Neural cell (in vitro differentiated cells): ENCODE measurements at regions not wholly inside any gene's neighbourhood (a gene's known extent, or its start where the extent isn't known, plus 50 kb on each side); places are given as distances from the start of the nearest gene placed in this dataset.
A peak's percentile ranks its signal among the peaks of the same experiment; 100 is the strongest.

Experiments used
- CTCF ChIP-seq: fragments of 450-650 bp; IDR thresholded peaks from 2 replicates; pipeline ENCODE4 v1.5.1; 2014; ENCODE audit warnings: antibody characterized with exemption, mild to moderate bottlenecking, moderate library complexity; ENCODE audit not compliant: poor library complexity, severe bottlenecking
- EP300 ChIP-seq: fragments of 450-650 bp; conservative IDR thresholded peaks from 2 replicates; pipeline ENCODE4 v1.6.1; 2014; ENCODE audit warnings: antibody characterized with exemption, mild to moderate bottlenecking, moderate library complexity; ENCODE audit not compliant: poor library complexity, severe bottlenecking
- EZH2 ChIP-seq: fragments of 200-600, 300-800 bp; shearing (Covaris generic), sonication (generic); IDR thresholded peaks from 2 replicates; pipeline ENCODE4 v1.6.1; 2014; ENCODE audit warnings: antibody characterized with exemption, low read length, borderline replicate concordance, mild to moderate bottlenecking; ENCODE audit not compliant: insufficient read depth, poor library complexity, severe bottlenecking
- POLR2AphosphoS5 ChIP-seq: IDR thresholded peaks from 2 replicates; pipeline ENCODE4 v1.6.1; 2012
- SMC3 ChIP-seq: fragments of 450-650 bp; conservative IDR thresholded peaks from 2 replicates; pipeline ENCODE4 v1.6.1; 2014; ENCODE audit warnings: antibody characterized with exemption, mild to moderate bottlenecking, moderate library complexity; ENCODE audit not compliant: poor library complexity

DNA sequence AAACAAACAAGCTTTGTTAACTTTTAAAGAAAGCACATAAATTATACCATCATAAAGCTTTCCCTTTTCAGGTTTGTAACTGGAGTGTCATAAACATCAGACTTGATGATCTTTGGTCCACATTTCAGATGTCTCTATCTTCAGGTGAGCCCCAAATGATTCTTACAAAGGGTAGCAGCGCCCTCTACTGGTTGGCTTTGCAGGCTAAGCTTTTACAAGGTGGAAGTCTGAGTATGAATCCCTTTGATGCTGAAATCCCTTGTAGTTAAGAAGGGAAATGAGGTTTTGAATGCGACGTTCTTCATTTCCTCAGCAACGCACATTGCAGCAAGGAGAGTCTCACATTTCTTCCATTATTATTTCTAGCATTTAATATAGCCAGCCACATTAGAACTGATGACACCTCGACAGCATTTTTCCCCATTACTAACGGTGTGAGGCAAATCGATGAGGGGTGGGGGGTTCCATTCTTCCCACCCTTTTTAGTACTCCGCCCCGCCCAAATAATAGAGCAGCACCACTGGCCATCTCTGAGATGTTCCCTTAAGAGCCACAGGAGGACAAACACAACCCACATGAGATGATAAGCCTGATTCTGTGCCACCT, 126.3 kb upstream of the NT5E start:
- TF ChIP-seq CTCF (peak; percentile 95), EP300 (no peak), POLR2AphosphoS5 (no peak), EZH2 (no peak), SMC3 (peak; percentile 88)
